ENCODE measurements at regions not wholly inside any gene's neighbourhood (a gene's known extent, or its start where the extent isn't known, plus 50 kb on each side); places are given as distances from the start of the nearest gene placed in this dataset.

GRCh38 chr2:79393107-79393685 lies 119.7 kb upstream of the CTNNA2 start:
- H3K4me3 ChIP-seq (ENCODE audit: extremely low read depth in 1 of 4, insufficient read depth in 2 of 4, low read depth in 3 of 4, low read length in 4 of 4), result no peak overlapping the region
- H4K8ac ChIP-seq (ENCODE audit: extremely low read depth, insufficient read depth, low read length), result no peak overlapping the region
- no peaks in the 10 kb centered on the region for H3K23me2 ChIP-seq (ENCODE audit: low read depth, low read length)
- no peak overlapping the region for H2BK20ac ChIP-seq (ENCODE audit: low read length)
- no peak overlapping the region for H3K4ac ChIP-seq (replicated peaks; ENCODE audit: insufficient read length, low read depth, low read length)
- 88% methylated on average over 4 of the region's 5 CpGs; no CpG with 5 or more reads in 1 of the 2 experiments for WGBS, 2 experiments (ENCODE audit: extremely low coverage in 1 of 2, insufficient coverage in 1 of 2, insufficient read length in 1 of 2, insufficient replicate concordance in 2 of 2, low coverage in 1 of 2, low lambda C conversion rate in 2 of 2, missing lambda C conversion rate in 1 of 2)
- H3K4me1 ChIP-seq (replicated peaks in 1 of 4; ENCODE audit: control insufficient read depth in 3 of 4, insufficient read depth in 4 of 4, low read length in 3 of 4), result peaks cover 0 to 7% (median 5%) of the 10 kb centered on the region in 4 experiments; a peak in 3 of 7 replicates
- no peak overlapping the region for H3K9ac ChIP-seq (replicated peaks in 1 of 4; ENCODE audit: extremely low read depth in 1 of 4, low read depth in 3 of 4, low read length in 3 of 4)
- no peak for TF ChIP-seq KDM4A (IDR thresholded peaks at IDR 0.05; ENCODE audit: low read depth, low read length, severe bottlenecking)
- TF ChIP-seq SIX5 (IDR thresholded peaks at IDR 0.05; ENCODE audit: low read depth, low read length), result no peak
- TF ChIP-seq EP300 (IDR thresholded peaks at IDR 0.05; ENCODE audit: borderline replicate concordance in 1 of 2, low read depth in 2 of 2, low read length in 2 of 2), result no peak
- no peak for TF ChIP-seq SP2 (IDR thresholded peaks at IDR 0.05; ENCODE audit: low read length)
- TF ChIP-seq CTBP2 (IDR thresholded peaks at IDR 0.05; ENCODE audit: borderline replicate concordance, insufficient read depth, insufficient read length, low read length), result no peak
- no peak for TF ChIP-seq POU5F1 (IDR thresholded peaks at IDR 0.05; ENCODE audit: low read depth, low read length)
- TF ChIP-seq TAF7 (optimal IDR thresholded peaks at IDR 0.05; ENCODE audit: borderline replicate concordance, low read depth, low read length), result no peak
- TF ChIP-seq NANOG (IDR thresholded peaks at IDR 0.05; ENCODE audit: insufficient read depth, low read depth, low read length, poor library complexity, severe bottlenecking), result no peak
- no peaks in the 10 kb centered on the region for H3K9me3 ChIP-seq (ENCODE audit: insufficient read depth in 2 of 2, low read depth in 1 of 2, low read length in 1 of 2)
- H3K79me1 ChIP-seq (ENCODE audit: low read depth, low read length), result no peaks in the 10 kb centered on the region
- no peak overlapping the region; the same call in 1 of the 2 replicates for H2BK5ac ChIP-seq (ENCODE audit: low read depth, low read length)
- no peaks in the 10 kb centered on the region for H3K36me3 ChIP-seq (ENCODE audit: control insufficient read depth in 2 of 4, insufficient read depth in 4 of 4, low read length in 3 of 4)
- no peak overlapping the region for H2BK120ac ChIP-seq (replicated peaks; ENCODE audit: low read depth, low read length)
- H4K91ac ChIP-seq (replicated peaks; ENCODE audit: insufficient read length, low read length), result no peak overlapping the region
- H2AFZ ChIP-seq (ENCODE audit: low read length), result no peak overlapping the region
- H3K14ac ChIP-seq (ENCODE audit: insufficient read length), result no peak overlapping the region
- FAIRE-seq, result no peak
- H3K79me2 ChIP-seq (ENCODE audit: control insufficient read depth in 1 of 2, insufficient read depth in 2 of 2, low read length in 2 of 2), result no peaks in the 10 kb centered on the region
- no peak overlapping the region for H2AK5ac ChIP-seq (ENCODE audit: low read depth, low read length)
- ChIA-PET CTCF (ENCODE audit: partially characterized antibody) (interaction anchor here (0.5 to 2.1 kb wide), 6 partner anchors 9 to 612 kb away, joined by 3 to 5 read pairs (median 4); no protein-coding TSS in a partner anchor), POLR2A (ENCODE audit: partially characterized antibody) (interaction anchor here (0.6 kb wide), 1 partner anchor 40 kb away, joined by 3 read pairs; no protein-coding TSS in a partner anchor)
- H3K56ac ChIP-seq (replicated peaks; ENCODE audit: insufficient read length, low read depth, low read length), result no peak overlapping the region
- H3K23ac ChIP-seq (ENCODE audit: insufficient read length), result no peak overlapping the region
- no peaks in the 10 kb centered on the region for H4K20me1 ChIP-seq (replicated peaks in 1 of 2; ENCODE audit: control insufficient read depth in 1 of 2, insufficient read depth in 2 of 2, low read length in 2 of 2)
- H3K27ac ChIP-seq (ENCODE audit: low read depth, low read length), result no peak overlapping the region
- no peak overlapping the region for H3K18ac ChIP-seq (ENCODE audit: extremely low read depth, low read length)
- H2BK15ac ChIP-seq (ENCODE audit: low read length), result no peak overlapping the region; the same call in 1 of the 2 replicates
- no peak overlapping the region for H4K5ac ChIP-seq (ENCODE audit: insufficient read length, low read depth, low read length)
- no peaks in the 10 kb centered on the region for H3K27me3 ChIP-seq (replicated peaks in 1 of 4; ENCODE audit: control insufficient read depth in 3 of 4, extremely low read depth in 1 of 4, insufficient read depth in 3 of 4, low read length in 3 of 4)
- H3K4me2 ChIP-seq (ENCODE audit: insufficient read depth in 1 of 2, low read depth in 2 of 2, low read length in 2 of 2), result no peak overlapping the region
- no peak for DNase-seq (ENCODE audit: low read depth in 1 of 2, low spot score in 2 of 2)
- H2BK12ac ChIP-seq (ENCODE audit: low read depth, low read length), result peak overlapping the region; percentile 41; the same call in 1 of the 2 replicates

Data from H1 (cell line).